WI38 (cell line): ENCODE measurements at regions not wholly inside any gene's neighbourhood (a gene's known extent, or its start where the extent isn't known, plus 50 kb on each side); places are given as distances from the start of the nearest gene placed in this dataset.

Experiments
- H3K4me3 ChIP-seq: 2 replicates; pipeline ENCODE4 v1.5.1; 2011; ENCODE audit warnings: low read depth, mild to moderate bottlenecking, control low read depth, low read length
- CTCF ChIP-seq: IDR thresholded peaks from 2 replicates; pipeline ENCODE4 v1.5.1; 2012; ENCODE audit warnings: low read depth, mild to moderate bottlenecking, control low read depth, low read length

- no peak for TF ChIP-seq CTCF
- H3K4me3 ChIP-seq, result no peak overlapping the region
These were observed 306.2 kb upstream of the ZEB2 start for GRCh38 chr2:144826105-144826504.

- no peak for TF ChIP-seq CTCF
These were observed 305.6 kb upstream of the ZEB2 start for GRCh38 chr2:144825331-144826020.

GRCh38 chr2:144824306-144825080 is 304.6 kb upstream of the ZEB2 start:
- TF ChIP-seq CTCF, result no peak
- no peak overlapping the region for H3K4me3 ChIP-seq

More at GRCh38 chr2:144825331-144826020, 305.6 kb upstream of the ZEB2 start:
- no peak overlapping the region for H3K4me3 ChIP-seq

GRCh38 chr2:144822966-144823365 is 303.0 kb upstream of the ZEB2 start:
- no peak overlapping the region for H3K4me3 ChIP-seq
- no peak for TF ChIP-seq CTCF

- no peak for TF ChIP-seq CTCF
- H3K4me3 ChIP-seq, result no peak overlapping the region
These were observed 292.4 kb upstream of the ZEB2 start for GRCh38 chr2:144812288-144812687.

- no peak for TF ChIP-seq CTCF
These were observed 281.8 kb upstream of the ZEB2 start for GRCh38 chr2:144801766-144802165.

GRCh38 chr2:144801325-144801724 is 281.4 kb upstream of the ZEB2 start:
- H3K4me3 ChIP-seq, result no peak overlapping the region
- TF ChIP-seq CTCF, result no peak

More at GRCh38 chr2:144801766-144802165, 281.8 kb upstream of the ZEB2 start:
- no peak overlapping the region for H3K4me3 ChIP-seq
